CD4-positive, alpha-beta T cell treated with Interleukin-12 subunit alpha and Interleukin-12 subunit beta, for 1 hour (primary cell): ENCODE measurements at regions not wholly inside any gene's neighbourhood (a gene's known extent, or its start where the extent isn't known, plus 50 kb on each side); places are given as distances from the start of the nearest gene placed in this dataset.

Experiments used
- DNase-seq: peaks from one replicate; pipeline ENCODE4 v3.0.0-alpha.2; 2020

DNA sequence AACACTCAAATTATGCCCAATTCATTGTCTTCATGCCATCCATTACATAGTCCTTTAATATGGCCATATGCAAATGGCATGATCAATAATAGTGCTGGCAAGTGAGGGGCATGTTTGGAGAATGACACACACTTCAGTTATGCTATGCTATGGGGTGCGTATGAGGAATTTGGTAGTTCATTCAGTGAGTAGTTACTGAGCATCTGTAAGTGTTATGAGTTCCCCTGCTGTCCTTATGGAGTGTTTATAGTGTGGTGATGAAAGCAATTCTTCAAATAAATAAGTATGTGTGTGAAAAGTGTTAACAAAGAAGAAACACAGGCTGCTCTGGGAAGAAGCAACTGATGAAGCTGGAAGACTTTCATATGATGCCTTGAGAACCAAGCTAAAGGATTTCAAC is 383.7 kb upstream of the SLC14A2 start:
- no peak for DNase-seq

DNA sequence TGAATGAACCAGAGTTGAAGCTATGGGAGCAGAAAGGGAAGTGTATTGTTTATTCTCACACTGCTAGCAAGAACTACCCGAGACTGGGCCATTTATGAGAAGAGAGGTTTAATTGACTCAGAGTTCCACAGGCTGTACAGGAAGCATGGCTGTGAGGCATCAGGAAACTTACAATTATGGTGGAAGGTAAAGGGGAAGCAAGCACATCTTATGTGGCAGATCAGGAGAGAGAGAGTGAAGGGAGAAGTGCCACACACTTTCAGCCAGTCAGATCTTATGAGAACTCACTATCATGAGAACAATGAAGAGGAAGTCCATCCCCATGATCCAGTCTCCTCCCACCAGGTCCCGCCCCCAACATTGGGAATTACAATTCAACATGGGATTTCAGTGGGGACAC is 383.2 kb upstream of the SLC14A2 start:
- DNase-seq, result no peak

DNA sequence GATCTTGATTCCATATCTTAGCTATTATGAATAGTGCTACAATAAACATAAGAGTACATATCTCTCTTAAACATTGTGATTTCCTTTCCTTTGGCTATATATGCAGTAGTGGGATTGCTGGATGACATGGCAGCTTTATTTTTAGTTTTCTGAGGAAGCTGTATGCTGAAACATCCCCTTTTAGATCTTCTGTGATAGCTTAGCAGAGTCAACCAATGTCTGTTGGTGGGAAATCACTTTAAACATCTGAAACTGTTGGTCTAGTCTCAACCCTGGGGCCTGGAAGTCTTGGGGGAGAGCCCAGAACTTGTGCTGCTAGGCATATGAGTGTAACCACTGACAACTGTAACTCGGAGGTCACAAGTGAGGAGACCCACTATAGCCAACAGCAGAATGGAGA is 378.6 kb upstream of the SLC14A2 start:
- no peak for DNase-seq

DNA sequence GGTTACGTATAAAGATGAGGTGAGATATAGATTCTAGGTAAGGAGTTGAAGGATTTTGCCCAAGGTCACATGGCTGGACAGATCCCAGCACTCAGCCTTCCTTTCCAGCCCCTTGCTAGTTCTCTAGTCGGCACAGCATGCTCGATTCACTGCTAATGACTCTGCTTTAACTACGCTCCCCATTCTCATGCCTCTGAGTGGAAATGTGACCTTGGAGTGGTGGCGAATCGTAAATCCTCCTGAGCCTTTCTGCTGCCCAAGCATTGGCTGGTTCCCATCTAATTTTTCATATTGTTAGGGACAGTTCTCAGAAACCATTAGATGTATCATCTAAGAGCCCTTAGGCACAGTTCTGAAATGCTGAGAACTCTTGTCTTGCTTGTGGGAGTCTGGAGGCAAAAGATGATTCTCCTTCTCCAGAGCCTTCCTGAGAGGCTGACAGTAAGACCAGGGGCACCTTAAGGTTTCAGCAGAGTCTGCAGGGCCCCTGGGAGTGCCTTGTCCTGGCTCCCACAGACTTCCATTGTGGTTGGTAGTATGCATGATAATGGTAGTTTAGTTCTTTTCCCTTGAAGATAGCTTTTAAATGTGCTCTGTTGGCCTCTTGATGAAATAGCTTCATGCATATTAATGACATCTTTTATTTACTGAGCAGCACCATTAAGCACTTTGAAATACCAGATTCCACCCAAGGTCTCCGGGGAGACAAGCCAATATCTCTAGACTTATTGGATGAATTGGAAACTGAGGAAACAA is 377.8 kb upstream of the SLC14A2 start:
- no peak for DNase-seq

DNA sequence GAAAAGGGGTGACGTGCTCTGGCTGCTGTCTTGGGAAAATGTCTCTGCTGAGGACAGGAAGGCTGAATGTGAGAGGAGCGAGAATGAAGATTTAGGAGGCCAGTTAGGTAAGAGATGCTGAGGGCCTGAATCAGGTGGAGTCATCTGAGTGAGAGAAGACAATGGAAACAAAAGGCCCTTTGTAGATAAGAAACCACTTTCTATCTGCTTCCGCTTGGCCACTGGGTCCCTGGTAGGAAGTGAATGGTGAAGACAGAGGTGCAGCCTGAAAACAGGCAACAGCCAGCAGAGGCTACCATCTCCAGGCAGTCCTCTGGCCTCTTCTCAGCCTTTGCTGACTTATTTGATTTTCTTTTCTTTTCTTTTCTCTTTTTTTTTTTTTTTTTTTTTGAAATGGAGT is 374.0 kb upstream of the SLC14A2 start:
- no peak for DNase-seq

DNA sequence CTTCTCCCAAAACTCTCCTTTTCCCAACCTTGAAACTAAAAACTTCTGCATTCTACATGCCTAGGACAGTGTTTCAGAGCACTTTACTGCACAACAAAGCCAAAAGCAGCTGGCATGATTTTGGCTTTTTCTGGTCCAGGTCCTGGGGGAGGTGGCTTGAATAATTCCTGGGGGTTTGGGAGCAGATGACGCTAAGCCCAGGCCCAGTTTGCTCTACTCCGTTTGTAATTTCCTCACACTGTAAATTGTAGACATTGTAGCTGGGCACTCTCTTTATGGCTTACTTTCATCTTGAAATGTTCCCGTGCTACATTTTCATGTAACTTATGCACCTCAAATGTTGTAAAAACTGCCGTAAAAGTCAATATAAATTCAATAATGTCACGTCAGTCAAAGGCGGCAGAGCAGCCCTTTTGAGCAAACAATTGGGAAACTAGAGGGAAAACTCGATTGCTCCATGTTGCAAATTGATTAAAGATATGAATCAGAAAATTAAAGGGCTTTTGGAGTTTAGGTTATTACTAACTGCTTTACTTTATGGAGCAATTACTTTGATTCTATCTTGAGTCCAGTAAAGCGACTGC is 373.2 kb upstream of the SLC14A2 start:
- no peak for DNase-seq

DNA sequence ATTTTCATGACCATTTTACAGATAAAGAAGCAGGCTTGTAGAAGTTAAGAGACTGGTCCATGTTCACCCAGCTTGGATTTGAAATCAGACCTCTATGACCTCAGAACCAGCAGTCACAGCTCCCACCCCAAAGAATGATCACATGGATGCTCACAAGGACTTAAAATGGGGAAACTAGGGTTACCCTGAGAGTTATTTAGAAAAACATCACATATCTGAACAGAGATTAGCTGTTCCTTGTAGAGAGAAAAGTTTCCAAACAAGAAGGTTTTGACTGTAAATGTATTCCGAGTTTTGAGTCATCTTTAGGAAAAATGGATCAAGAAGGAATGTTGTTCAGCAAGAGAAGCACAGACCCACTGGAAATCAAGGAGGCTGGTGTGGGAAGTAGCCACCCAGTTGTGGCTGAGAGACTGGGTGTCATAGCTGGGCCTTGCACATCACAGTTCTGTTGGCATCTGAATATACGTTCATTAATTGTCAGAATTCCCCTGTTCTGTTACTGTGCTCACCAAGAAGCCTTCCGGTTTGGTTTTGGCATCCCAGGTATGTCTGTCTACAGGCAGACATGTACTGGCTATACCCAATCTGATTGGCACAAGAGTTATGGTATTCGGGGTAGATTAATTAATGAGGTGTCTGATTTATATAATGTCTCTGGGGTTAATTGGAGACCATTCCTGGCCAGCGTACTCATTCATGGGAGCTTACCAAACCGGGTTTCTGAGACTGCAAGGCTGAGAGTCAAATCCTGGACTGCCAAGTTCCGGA is 371.8 kb upstream of the SLC14A2 start:
- no peak for DNase-seq

DNA sequence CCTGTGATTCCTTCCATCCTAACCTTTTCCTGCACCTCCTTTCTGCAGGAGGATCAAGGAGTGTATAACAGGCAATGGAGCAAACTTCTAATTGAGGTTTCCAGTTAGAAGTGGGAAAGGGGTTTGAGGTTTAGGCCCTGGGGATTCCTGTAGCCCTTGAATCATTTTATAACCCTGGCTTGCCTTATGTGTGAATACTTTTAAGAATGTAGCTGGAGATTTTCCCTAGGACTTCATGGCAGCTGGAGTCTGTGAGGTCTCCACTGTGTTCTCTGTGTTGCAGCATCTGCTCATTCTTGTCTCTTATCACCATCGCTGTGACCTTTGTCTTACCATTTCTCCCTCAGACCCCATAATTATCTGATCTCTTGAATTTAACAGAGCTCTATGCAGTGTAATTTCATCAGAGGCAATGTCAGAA is 370.2 kb upstream of the SLC14A2 start:
- DNase-seq, result no peak

DNA sequence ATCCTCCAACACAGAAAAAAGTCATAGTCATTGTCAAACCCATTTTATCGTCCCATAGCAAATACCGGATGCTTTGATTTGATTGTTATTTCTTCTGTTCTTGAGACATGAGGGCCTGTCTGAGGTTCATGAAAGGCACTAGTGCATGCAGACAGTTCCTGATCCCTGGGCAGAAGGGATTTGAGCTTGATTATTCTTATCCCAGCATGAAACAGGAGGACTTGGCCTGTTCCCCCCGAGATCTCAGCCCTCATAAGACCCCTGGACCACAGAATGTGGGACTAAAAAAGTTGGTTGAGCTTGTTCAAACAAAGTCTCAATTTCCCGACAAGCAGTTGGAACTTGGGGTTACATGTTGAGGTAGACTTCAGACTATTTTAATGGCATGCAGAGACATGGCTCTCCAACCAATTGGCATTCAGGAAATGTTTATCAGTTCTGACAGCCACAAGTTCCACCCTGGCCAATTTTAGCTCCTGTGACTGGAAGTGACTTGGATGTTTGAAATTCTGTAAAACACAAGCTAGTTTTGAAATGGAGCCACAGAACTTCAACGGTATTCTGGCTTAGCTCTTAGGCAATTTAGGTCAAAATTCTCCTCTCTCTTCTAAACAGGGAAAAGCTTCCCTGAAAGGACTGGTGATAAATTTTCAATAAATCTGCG is 366.9 kb upstream of the SLC14A2 start:
- DNase-seq, result no peak

DNA sequence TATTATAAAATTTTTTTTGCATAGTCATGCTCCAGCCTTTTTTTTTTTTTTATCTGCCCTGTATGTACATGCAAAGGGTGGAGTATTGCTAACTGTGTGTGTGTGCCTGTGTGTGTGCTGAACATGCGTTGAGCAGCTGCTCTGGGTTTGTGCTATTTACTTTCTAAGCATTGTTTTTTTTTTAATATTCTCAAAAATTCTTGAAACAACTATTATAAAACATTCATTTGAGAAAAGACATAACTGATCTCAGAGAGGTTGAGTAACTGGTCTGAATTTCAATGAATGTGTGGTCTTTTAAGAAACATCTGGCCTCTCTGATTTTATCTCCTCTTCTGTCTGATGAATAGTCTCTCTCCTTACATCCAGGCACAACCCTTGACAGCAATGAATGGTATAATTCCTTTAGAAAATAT is 366.0 kb upstream of the SLC14A2 start:
- DNase-seq, result no peak

DNA sequence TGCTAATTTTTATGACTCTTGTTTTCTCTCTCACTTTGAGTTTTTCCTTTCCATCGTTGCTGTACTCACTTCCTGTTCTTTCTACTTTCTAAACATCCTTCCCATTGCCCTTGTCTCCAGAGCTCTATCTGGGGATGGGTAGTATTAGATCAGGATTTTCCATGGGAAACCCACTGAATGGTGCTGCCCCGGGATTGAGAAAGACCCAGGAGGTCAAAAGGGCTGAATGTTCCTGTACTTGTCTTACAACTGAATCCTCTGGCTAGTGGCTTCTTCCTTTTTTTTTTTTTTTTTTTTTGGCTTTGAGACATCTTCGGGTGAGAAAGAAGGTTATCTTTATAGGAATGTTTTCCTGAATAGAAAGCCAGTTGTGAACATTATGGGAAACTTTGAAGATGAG is 364.8 kb upstream of the SLC14A2 start:
- DNase-seq, result no peak

DNA sequence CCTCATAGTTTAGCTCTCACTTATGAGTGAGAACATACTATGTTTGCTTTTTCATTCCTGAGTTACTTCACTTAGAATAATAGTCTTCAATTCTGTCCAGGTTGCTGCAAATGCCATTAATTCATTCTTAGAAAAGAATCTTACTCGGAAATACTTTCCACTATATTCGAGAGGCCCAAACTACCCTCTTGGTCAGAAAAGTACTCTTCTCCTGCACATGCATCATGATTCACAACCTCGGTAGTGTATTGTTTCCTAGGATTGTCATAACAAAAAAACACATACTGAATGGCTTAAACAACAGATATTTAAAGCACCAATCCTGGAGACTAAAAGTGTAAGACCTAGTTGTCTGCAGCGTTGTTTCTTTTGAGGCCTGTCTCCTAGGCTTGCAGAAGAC is 364.0 kb upstream of the SLC14A2 start:
- no peak for DNase-seq

DNA sequence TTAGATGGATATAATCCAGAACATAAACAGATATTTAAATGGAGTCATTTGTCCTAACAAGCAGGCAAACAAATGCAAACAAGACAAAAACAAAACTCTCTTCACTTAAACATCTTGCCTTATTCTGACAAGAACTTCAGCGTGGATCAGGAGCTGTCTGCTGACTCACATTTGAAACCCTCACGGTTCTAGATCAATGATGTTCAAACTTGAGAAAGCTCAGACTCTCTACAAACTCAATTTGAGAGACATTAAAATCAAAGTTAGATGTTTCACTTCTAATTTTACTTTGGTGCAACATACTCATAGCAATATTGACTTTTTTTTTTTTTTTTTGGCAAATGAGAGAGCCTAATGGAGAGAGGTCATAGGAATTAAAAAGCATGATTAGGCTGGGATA is 362.8 kb upstream of the SLC14A2 start:
- no peak for DNase-seq

DNA sequence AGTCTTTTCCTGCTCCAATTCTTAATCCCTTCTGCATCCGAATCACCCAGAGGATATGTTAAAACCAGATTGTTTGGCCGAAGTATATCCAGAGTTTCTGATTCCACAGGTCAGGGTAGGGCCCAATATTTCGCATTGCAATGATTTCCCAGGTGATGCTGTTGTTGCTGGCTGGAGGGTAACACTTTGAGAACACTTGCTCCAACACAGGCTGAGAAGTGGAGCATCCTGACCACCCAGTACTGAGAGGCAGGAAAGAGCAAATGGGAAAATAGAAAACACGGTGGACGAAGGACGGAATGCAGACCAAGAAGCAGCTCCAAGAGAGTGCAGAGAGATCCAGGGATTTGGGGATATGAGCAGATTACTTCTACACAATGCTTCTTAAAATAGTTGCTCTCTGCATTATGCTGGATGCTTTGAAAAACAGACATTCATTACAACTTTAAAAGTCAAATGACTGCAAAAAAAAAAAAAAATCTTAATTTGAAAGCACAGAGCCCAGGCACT is 362.2 kb upstream of the SLC14A2 start:
- no peak for DNase-seq

DNA sequence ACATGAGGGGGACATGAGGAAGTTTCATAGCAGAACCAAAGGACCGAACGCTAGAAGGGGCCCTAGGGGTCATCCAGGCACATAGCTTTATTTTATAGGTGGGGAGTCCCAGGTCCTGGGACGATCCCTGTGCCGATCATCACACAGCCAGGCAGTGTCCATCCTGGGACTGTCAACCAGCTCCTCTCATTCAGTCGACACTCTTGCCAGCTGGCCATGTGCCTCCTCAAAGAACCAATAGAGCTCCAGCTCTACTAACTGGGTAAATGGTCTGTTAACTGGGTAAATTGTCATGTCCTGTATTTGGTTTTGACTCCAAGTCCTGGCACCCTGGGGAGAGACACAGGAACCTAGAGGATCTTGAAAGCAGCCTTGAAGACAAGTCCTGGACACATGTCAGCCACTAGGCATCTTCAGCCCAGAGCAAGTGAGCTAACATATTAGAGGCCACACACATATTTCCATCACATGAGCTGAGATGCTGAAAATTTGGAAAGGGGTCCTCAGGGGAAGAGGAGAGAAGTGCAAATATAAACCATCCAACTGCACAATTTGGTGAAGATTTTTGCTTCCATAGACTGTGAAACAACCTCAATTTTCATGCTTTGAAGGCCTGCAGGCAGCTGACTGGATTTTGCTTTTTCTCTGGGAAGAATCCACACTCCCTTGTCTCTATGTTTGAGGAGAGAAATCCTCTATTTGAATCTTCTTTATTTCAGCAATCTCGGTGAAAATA is 361.1 kb upstream of the SLC14A2 start:
- no peak for DNase-seq

DNA sequence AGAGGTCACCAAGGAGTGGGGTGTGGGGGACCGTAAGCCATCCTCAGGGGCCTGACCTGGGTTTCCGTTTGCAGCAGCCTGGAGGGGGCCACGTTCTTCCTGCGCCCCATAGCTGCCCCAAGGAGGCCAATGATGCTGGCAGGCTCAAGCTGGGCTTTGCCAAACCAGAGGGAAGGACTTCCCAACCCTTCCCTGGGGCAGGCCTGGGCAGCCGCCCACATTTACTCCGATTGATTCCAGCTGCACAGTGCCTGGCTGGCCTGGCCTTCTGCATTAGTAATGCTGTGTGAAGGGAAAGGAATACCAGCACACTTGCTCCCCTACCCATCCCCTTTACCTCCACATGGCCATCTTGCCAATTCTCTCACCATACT is 360.6 kb upstream of the SLC14A2 start:
- DNase-seq, result no peak

DNA sequence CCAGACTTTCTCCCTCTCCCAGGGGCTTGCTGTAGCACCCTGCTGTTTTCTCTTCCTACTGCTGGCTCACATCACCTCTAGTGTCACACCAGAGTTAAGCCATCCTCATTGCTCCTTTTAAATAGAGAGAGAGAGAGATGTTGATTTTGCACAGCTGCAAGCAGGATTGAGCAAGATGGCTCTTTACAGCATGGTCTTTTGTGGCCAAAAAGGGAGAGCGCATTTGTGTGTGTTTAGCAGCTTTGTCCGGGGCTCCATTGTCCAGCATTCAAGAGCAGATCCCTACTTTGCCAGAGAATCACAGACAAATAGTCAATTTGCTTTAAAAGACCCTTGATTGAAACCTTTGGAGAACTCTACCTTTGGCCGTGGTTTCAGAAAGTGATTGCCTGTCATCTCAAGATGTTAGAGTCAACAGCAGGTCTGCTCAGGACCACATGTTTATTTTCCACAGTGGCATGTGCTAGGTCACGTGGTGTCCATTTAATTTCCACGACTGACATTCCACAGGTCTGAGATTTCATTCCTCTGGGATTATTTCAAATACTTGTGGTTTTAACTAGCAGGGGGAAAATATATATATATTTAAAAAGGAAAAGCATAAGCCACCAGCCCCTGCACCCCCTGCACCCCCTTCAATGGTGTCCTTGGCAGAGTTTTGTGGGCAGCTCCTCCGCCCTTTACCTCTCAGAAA is 359.9 kb upstream of the SLC14A2 start:
- no peak for DNase-seq

DNA sequence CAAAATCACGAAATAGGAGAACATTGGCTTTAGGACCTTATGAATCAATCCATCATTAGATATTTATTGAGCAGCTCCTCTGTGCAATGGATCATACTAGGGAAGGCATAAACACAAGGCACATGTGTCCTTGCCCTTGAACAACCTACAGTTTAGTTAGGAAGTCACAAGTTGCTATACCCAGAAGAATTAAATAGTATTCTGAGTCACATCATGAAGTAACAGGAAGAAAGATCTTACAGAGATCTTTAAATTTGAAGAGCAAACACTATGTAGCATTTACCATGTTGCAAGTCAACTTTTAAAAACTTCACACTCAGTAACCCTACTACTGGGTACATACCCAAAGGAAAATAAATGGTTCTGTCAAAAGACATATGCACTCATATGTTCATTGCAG is 355.2 kb upstream of the SLC14A2 start:
- no peak for DNase-seq

DNA sequence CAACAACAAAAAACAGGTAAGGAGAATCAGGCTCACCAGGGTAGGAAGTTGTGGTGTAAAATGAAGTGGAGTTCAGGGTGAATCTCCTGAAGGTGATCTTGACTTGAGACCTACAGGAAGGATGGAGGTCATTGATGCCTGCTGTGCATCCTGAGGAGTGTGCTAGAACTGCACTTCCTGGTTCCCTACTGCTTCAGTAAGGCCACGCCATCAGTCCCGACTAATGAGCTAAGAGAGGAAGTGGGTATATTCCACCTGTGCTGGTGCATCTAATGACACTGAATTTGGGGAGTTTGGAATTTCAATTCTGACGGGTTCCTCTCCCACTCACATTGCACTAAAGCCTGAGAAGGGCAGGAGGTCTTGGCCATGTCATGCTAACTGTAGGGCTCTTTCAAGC is 349.3 kb upstream of the SLC14A2 start:
- DNase-seq, result no peak

DNA sequence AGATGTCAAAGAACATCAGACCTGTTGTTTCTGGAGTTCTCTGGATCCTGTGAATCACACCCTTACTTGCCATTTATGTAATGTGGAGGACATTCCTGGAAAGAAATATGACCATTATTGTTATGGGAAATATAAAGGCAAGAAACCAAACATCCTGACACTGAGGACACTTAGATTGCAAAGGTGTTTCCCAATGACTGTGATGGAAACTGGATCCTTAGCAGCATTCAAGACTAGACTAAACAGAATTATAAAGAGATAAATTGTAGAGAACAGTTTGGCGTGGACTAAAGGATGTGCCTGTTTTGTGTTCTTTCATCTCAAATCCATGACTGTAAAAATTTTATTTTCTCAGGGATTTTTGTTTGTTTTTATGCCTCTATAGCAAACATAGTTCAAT is 347.7 kb upstream of the SLC14A2 start:
- no peak for DNase-seq

DNA sequence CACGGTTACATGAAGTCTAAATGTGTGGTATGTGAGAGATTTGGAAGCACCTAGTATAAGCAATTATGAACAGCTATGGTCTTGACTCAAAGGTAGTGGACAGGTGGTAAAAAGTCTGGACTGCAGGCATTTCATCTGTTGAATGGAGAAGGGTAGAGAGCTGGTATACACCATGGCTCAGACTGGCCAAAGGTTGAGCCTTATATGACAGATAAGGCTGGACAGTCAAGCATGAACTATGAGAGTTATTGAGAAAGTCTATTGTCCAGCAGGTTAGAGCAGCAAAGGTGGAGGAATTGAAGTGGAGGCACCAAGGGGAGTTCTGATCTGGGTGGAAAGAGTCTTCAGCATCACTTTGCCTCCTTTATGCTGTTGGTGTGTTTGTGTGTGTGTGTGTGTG is 346.7 kb upstream of the SLC14A2 start:
- no peak for DNase-seq

DNA sequence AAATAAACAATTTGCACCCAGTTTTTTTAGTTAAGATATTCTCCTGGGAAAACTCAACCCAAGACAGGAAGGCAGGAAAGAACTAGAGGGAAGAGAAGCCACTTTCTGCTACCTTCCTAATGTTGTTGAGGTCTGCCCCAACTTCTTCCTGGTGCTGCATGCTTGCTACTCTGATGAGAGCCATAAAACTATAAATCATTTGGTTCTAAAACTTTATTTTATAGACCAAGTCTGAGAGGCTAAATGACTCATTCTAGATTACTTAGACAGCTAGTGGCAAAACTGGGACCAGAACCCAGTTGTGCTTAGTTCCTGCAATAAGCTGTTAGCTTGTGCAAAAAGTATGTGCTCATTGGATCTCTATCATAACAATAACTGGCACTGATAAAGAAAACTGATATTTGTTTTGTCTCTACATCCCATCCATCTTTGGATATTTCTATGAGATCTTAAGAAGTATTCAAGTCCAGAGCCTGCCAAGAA is 344.9 kb upstream of the SLC14A2 start:
- DNase-seq, result no peak
